BLaER1 (cell line): ENCODE measurements at regions not wholly inside any gene's neighbourhood (a gene's known extent, or its start where the extent isn't known, plus 50 kb on each side); places are given as distances from the start of the nearest gene placed in this dataset.

Source experiments
- H3K27ac ChIP-seq: shearing (Covaris generic); formaldehyde crosslinking; 2 replicates; pipeline ENCODE4 v1.8.1; 2022
- H3K27me3 ChIP-seq: shearing (Covaris generic); formaldehyde crosslinking; 2 replicates; pipeline ENCODE4 v1.8.1; 2022
- H3K36me3 ChIP-seq: shearing (Covaris generic); formaldehyde crosslinking; 2 replicates; pipeline ENCODE4 v1.8.1; 2022
- H3K4me1 ChIP-seq: shearing (Covaris generic); formaldehyde crosslinking; 2 replicates; pipeline ENCODE4 v1.8.1; 2022
- H3K4me2 ChIP-seq: shearing (Covaris generic); formaldehyde crosslinking; 2 replicates; pipeline ENCODE4 v1.8.1; 2022
- H3K4me3 ChIP-seq: shearing (Covaris generic); formaldehyde crosslinking; 2 replicates; pipeline ENCODE4 v1.8.1; 2022
- H3K9ac ChIP-seq: shearing (Covaris generic); formaldehyde crosslinking; 2 replicates; pipeline ENCODE4 v1.8.1; 2022
- H3K9me3 ChIP-seq: shearing (Covaris generic); formaldehyde crosslinking; 2 replicates; pipeline ENCODE4 v1.8.1; 2022
- H4K20me1 ChIP-seq: shearing (Covaris generic); formaldehyde crosslinking; 2 replicates; pipeline ENCODE4 v1.8.1; 2022
- Cebpa-rat ChIP-seq: shearing (Covaris generic); IDR thresholded peaks from 2 replicates; pipeline ENCODE4 v1.8.1; 2022

- H3K4me1 ChIP-seq = peaks cover 10% of the 10 kb centered on the region; the same call in 1 of the 2 replicates
- H3K4me3 ChIP-seq = no peak overlapping the region
- TF ChIP-seq Cebpa-rat = no peak
- no peaks in the 10 kb centered on the region for H4K20me1 ChIP-seq
- H3K9me3 ChIP-seq = no peaks in the 10 kb centered on the region
- no peaks in the 10 kb centered on the region for H3K27me3 ChIP-seq
- no peak overlapping the region for H3K27ac ChIP-seq
- no peaks in the 10 kb centered on the region for H3K36me3 ChIP-seq
- no peak overlapping the region for H3K4me2 ChIP-seq
- H3K9ac ChIP-seq = no peak overlapping the region
Measured at GRCh38 chr3:70849911-70850699, 537.7 kb upstream of the MDFIC2 start.

- H3K4me2 ChIP-seq = 0 out of 2 replicates have a peak overlapping the region, but pooled peaks have one; percentile 7
- no peak overlapping the region for H3K9ac ChIP-seq
- no peak overlapping the region for H3K4me3 ChIP-seq
- H3K27ac ChIP-seq = no peak overlapping the region
- H3K36me3 ChIP-seq = no peaks in the 10 kb centered on the region
- H4K20me1 ChIP-seq = no peaks in the 10 kb centered on the region
- no peaks in the 10 kb centered on the region for H3K9me3 ChIP-seq
- H3K27me3 ChIP-seq = no peaks in the 10 kb centered on the region
- no peak for TF ChIP-seq Cebpa-rat
- H3K4me1 ChIP-seq = peaks cover 8% of the 10 kb centered on the region; the same call in 1 of the 2 replicates
Measured at GRCh38 chr3:70840106-70840870, 527.9 kb upstream of the MDFIC2 start.

GRCh38 chr3:70833239-70833960, 521.0 kb upstream of the MDFIC2 start:
- no peak overlapping the region for H3K9ac ChIP-seq
- no peak for TF ChIP-seq Cebpa-rat
- no peaks in the 10 kb centered on the region for H3K36me3 ChIP-seq
- H3K27ac ChIP-seq = no peak overlapping the region
- peaks cover 7% of the 10 kb centered on the region; the same call in 1 of the 2 replicates for H3K4me1 ChIP-seq
- no peak overlapping the region for H3K4me2 ChIP-seq
- no peak overlapping the region for H3K4me3 ChIP-seq
- H3K9me3 ChIP-seq = no peaks in the 10 kb centered on the region
- H3K27me3 ChIP-seq = no peaks in the 10 kb centered on the region
- no peaks in the 10 kb centered on the region for H4K20me1 ChIP-seq

- Histone ChIP-seq H3K27ac (no peak overlapping the region), H3K4me1 (peaks cover 7% of the 10 kb centered on the region; the same call in 1 of the 2 replicates), H3K27me3 (no peaks in the 10 kb centered on the region), H3K36me3 (no peaks in the 10 kb centered on the region), H4K20me1 (no peaks in the 10 kb centered on the region), H3K4me2 (0 out of 2 replicates have a peak overlapping the region, but pooled peaks have one; percentile 16), H3K9ac (no peak overlapping the region), H3K4me3 (no peak overlapping the region), H3K9me3 (no peaks in the 10 kb centered on the region)
- TF ChIP-seq Cebpa-rat = no peak
Measured at GRCh38 chr3:70832834-70833205, 520.4 kb upstream of the MDFIC2 start.

GRCh38 chr3:70832089-70832833, 519.8 kb upstream of the MDFIC2 start:
- peaks cover 7% of the 10 kb centered on the region; the same call in 1 of the 2 replicates for H3K4me1 ChIP-seq
- H3K27me3 ChIP-seq = no peaks in the 10 kb centered on the region
- no peak overlapping the region for H3K4me3 ChIP-seq
- no peak for TF ChIP-seq Cebpa-rat
- H3K4me2 ChIP-seq = peak overlapping the region; percentile 16; the same call in 1 of the 2 replicates
- no peaks in the 10 kb centered on the region for H4K20me1 ChIP-seq
- no peaks in the 10 kb centered on the region for H3K9me3 ChIP-seq
- no peak overlapping the region for H3K9ac ChIP-seq
- H3K36me3 ChIP-seq = no peaks in the 10 kb centered on the region
- H3K27ac ChIP-seq = no peak overlapping the region

- H3K4me1 ChIP-seq = peaks cover 7% of the 10 kb centered on the region; the same call in 1 of the 2 replicates
- H3K4me3 ChIP-seq = no peak overlapping the region
- no peaks in the 10 kb centered on the region for H4K20me1 ChIP-seq
- no peaks in the 10 kb centered on the region for H3K9me3 ChIP-seq
- no peaks in the 10 kb centered on the region for H3K27me3 ChIP-seq
- H3K4me2 ChIP-seq = no peak overlapping the region
- H3K27ac ChIP-seq = no peak overlapping the region
- H3K9ac ChIP-seq = no peak overlapping the region
- TF ChIP-seq Cebpa-rat = no peak
- H3K36me3 ChIP-seq = no peaks in the 10 kb centered on the region
Measured at GRCh38 chr3:70829092-70829491, 516.7 kb upstream of the MDFIC2 start.

- H3K4me3 ChIP-seq = no peak overlapping the region
- H3K9ac ChIP-seq = no peak overlapping the region
- no peaks in the 10 kb centered on the region for H3K36me3 ChIP-seq
- H4K20me1 ChIP-seq = no peaks in the 10 kb centered on the region
- no peaks in the 10 kb centered on the region for H3K4me1 ChIP-seq
- H3K27me3 ChIP-seq = no peaks in the 10 kb centered on the region
- no peak for TF ChIP-seq Cebpa-rat
- H3K4me2 ChIP-seq = no peak overlapping the region
- no peaks in the 10 kb centered on the region for H3K9me3 ChIP-seq
- no peak overlapping the region for H3K27ac ChIP-seq
Measured at GRCh38 chr3:70824773-70825172, 512.3 kb upstream of the MDFIC2 start.

- Histone ChIP-seq H3K27ac (no peak overlapping the region), H3K9ac (no peak overlapping the region)
- no peak for TF ChIP-seq Cebpa-rat
Measured at GRCh38 chr3:70824078-70824477, 511.6 kb upstream of the MDFIC2 start.

GRCh38 chr3:70823622-70824021, 511.2 kb upstream of the MDFIC2 start:
- Histone ChIP-seq H3K4me3 (no peak overlapping the region), H3K9ac (no peak overlapping the region), H3K4me2 (no peak overlapping the region), H3K4me1 (no peaks in the 10 kb centered on the region), H3K27ac (no peak overlapping the region), H4K20me1 (no peaks in the 10 kb centered on the region), H3K9me3 (no peaks in the 10 kb centered on the region), H3K27me3 (no peaks in the 10 kb centered on the region), H3K36me3 (no peaks in the 10 kb centered on the region)
- no peak for TF ChIP-seq Cebpa-rat

More at GRCh38 chr3:70824078-70824477, 511.6 kb upstream of the MDFIC2 start:
- no peaks in the 10 kb centered on the region for H3K27me3 ChIP-seq
- no peaks in the 10 kb centered on the region for H4K20me1 ChIP-seq
- H3K4me1 ChIP-seq = no peaks in the 10 kb centered on the region
- H3K4me3 ChIP-seq = no peak overlapping the region
- H3K4me2 ChIP-seq = no peak overlapping the region
- H3K36me3 ChIP-seq = no peaks in the 10 kb centered on the region
- H3K9me3 ChIP-seq = no peaks in the 10 kb centered on the region
